GM19438 (cell line): ENCODE measurements at regions not wholly inside any gene's neighbourhood (a gene's known extent, or its start where the extent isn't known, plus 50 kb on each side); places are given as distances from the start of the nearest gene placed in this dataset.
"Not testable (repeated sequence)": the region's sequence is repeated elsewhere in the genome, so short reads cannot be mapped to it uniquely, and the experiment has no call there.

Experiments used
- ATAC-seq: cut with Tn5 transposase; IDR thresholded peaks from one replicate; pipeline ENCODE4 v1.9.1; 2021; ENCODE audit warnings: low read depth; ENCODE audit not compliant: unreplicated experiment

DNA sequence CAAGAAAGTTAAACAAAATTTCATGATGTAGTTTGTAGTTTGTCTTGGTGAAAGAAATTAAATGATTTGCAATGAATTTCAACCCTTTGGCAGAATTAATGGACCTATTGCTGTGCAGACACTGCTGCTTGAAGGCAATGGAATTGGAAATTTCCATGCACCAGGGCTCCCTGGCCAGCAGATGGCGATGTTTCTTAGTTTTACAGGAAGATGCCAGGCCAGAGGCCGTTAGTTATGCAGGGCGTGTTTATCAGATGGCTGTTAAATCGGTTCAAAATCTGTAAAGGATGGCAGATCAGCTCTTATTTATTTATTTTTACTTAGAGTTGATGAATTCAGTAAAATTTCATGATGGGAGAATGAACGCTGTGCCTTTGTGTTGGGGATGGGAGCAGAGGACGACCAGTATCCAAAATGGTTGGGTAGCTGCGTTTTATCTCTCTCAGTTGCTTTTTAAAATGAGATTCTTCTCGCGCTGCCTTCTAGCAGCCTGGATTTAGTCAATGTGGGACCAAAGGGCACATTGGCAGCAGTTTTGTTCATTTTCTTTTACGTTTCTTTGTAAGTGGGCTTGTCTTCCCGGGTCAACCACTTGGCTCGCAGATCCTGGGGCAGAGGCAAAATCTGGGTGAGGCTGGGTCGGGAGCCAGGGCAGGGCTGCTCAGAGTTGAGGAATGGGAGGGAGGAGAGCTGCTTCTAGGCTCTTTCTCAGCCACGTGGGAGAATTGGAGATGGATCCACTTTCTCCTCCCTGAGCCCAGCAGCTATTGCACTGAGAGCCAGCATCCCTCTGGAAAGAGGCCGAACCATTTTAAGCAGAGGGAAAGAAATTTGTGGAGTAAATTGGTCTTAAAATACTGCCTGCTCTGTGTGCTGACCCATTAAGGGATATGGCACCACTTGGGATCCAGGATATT, 344.0 kb downstream of the PIK3C3 start:
- ATAC-seq: peak; percentile 88

DNA sequence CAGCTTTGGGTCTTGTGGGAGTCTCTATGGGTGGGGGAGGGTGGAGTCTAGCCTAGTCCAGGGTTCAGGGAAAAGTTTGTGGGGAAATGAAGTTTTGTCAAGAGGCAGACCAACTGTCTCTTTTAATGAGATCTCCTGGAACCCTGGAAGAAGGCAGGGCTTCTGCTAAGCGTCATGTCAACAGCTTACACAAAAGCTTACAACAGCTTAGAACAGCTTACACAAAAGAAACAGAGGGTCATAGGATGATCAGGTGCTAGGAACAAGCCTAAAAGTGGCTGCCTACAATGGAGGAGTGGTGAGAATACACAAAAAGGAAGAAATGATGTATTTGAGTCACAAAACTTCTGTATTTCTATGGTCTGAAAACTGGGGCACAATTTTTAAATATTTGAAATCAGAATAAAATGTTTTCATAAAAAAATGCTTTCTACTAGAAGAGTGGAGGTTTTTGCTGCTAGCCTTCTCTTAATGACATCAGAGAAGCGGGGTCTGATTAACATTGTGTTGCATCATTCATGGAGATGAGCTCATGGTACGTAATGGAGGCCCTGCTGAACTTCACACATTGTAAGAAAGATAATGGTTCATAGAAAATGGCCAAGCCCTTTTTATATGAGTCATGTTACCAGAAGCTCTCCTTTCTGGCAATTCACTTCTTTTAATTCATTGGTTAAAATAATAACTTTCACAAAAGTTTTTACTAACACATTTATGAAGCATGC, 351.0 kb downstream of the PIK3C3 start:
- no peak for ATAC-seq

DNA sequence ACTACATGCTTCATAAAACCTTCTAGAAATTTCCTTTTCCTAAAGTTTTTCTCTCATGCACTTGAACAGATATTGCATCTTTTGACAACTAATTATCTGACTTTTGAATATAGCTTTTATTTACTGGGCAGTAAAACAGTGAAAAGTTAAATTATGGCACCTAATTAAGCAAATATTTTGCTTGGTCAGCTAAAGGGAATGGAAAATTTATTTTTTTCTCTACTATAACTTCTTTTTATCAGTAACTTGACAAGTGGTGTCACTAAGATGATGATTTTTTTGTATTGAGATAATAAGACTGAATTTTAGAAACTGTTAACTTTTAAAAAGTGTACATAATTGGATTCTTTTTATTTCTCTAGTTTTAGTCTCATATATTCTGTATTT, 351.6 kb downstream of the PIK3C3 start:
- no peak for ATAC-seq

DNA sequence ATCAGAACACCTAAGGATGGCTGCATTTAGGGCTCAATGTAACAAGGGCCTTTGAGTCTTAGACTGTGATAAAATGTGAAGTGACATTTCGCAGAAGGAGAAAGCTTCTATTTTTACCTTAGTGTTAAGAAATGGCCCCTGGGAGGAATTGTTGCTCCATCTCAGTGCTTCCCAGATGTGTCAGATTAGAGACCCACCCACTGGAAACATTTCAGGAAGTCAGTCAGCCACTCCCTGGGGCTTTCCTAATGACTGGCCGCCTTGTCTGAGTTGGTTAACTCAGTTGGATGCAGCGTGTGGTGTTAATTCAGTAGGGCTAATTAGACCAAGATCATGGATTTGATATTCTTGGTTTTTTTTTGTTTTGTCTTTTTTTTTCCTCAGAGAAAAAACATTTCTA, 355.9 kb downstream of the PIK3C3 start:
- no peak for ATAC-seq

DNA sequence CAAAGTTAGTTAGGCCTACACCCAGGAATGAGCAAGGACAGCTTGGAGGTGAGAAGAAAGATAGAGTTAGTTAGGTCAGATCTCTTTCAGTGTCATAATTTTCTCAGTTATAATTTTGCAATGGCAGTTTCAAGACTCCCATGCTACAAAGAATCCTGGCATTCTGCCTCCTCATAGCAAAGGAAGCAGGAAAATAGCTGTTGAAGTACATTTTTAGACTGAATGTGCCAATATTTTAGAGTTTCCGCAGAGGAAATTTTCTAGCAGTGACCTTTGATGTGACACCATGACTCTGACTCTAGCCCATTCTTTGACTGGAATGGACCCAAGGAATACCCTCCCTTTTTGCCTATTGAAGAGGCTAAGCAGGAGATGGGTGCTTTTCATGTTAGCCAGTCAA, 371.7 kb downstream of the PIK3C3 start:
- ATAC-seq: no peak

DNA sequence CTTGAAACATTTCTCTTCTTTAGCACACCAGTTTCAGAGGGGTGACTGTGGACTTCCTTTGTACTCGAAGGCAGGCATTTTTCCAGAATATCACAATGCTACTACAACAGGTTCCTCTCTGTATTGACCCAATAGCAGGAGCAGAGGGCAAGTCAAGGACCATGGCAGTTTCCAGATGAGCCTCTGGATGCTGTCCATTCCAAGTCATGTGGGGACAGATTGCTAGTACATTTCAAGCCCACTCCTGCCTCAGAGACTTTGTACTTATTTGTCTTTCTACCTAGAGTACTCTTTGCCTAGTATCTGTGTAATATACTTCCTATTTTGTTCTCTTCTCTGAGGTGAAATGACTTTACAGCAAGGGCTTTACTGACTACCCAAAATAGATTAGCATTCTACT, 373.9 kb downstream of the PIK3C3 start:
- ATAC-seq: no peak

DNA sequence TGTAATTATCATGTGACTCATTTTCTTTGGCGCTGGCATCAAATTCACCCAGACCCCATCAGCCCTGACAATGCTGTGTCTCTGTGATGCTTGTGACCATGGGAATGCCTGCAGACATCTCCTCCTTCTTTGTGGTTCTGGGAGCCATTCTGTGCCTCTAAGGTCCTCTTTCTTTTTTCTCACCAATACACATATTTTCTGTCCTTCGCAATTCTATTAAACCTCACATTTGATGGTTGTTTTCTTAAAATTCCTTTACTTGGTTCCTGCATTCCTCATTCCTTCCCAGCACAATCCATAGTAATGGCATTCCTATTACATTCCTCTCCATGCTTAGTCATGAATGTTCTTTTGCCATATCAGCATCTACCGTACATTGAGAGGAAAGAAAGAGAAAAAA, 375.3 kb downstream of the PIK3C3 start:
- no peak for ATAC-seq

DNA sequence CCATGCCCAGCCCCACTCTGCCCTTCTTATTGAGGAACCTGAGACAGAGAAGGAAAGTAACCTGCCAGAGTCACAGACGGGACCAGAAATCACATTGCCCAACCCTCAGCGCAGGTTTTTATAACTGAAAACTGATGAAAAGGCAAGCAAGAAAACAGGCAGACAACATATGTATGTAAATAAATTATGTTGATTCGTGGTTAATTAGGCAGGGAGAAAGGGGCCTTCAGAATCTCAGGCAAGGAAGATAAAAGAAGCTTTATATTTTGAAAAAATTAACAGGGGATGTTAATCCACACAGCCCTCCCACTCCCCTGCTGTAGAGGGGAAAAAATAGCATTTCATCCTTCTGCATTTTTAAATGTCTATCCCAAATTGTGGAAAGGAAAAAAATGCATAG, 378.5 kb downstream of the PIK3C3 start:
- ATAC-seq: no peak

DNA sequence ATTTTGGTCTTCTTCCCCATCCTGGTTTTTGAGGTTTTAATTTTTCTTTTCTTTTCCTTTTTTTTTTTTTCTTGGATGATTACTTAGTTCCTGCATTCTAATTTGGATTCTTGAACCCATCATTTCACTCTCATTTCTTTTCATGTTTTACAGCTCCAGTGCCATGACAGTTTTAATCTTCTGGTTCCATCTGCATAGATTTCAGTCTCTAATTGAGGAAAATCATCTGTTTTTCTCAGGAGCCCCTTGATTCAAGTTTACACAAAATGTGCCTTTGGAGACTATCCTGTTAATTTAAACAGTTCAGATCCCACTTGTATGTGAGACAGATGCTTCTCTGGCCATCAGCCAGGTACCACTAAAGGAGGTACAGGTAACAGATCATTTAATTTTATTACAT, 379.9 kb downstream of the PIK3C3 start:
- ATAC-seq: no peak

DNA sequence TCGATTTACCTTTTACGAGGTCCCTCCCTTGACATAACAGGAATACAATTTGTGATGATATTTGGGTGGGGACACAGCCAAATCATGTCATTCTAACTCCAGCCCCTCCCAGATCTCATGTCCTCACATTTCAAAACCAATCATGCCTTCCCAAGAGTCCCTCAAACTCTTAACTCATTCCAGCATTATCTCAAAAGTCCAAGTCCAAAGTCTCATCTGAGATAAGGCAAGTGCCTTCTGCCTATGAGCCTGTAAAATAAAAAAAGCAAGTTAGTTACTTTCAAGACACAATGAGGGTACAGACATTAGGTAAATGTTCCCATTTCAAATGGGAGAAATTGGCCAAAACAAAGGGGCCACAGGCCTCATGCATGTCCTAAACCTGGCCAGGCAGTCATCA, 381.1 kb downstream of the PIK3C3 start:
- no peak for ATAC-seq

DNA sequence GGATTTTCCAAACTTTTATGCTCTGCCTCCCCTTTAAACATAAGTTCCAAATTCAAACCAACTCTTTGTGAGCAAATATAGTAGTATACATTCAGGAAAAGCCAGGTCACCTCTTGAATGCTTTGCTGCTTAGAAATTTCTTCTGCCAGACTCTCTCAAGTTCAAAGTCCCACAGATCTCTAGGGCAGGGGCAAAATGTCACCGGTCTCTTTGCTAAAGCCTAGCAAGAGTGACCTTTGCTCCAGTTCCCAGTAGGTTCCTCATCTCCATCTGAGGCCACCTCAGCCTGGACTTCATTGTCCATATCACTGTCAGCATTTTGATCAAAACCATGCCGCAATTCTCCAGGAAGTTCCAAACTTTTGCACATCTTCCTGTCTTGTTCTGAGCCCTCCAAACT, 382.3 kb downstream of the PIK3C3 start:
- ATAC-seq: not testable (repeated sequence)

DNA sequence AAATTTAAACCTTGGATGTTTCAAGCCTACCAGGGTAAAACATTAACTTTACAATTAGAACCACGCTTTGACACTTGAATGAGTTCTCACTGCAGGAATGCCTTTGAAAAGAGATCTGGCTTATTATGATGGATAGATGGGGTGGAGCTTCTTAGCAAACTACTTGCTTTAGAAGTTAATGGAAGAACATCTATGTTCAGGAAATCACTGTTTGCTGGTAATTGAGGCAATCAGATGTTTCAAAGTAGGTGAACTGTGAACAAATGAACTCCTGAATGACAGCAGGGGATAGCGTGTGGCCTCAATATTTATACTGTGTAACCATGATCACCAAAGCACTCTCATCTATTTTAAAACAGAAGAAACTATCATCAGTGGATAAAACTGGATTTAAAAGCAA, 383.6 kb downstream of the PIK3C3 start:
- ATAC-seq: no peak

DNA sequence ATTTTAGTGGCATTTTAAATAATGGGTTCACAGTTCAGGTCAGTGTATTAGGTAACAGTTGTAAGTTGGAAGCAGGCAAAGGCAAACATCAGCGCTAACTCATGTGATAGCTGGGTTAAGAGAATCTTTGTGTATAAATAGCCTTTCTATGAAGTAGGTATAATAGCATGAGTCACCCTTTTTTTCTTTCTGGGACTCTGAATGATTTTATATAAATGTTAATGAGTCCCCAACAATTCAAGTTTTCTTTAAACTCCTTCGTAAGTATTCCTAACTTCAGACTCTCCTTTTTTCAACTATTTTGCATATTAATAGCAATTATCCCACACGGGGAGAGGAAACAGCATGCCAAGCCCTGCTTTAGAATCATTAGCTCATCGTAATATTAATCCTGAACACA, 384.3 kb downstream of the PIK3C3 start:
- no peak for ATAC-seq

DNA sequence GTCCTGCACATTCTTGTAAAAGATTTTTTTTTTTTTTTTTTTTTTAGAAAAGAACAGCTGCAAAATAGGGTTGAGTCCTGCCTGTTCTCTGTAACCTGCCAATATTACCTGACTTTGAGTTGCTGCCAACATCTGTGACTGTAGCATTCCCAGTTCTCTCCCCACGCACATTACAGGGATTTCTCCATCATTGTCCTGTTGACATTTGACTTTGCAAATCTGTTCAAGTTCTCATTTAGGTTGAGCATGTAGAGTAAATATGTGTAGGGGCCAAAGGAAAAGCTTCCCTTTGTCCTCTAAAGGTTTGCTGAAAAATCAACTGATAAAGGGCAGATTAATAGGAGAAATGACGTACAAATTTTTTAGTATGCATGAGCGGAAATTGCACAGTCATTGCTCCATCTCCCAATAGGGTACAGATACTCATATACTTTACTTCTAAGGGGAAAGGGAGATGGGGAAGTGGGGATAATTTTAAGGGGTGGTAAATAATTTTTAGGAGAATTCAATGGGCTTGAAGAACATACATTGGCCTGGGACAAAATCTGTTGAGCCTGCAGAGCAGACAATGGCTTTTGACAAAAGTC, 385.5 kb downstream of the PIK3C3 start:
- ATAC-seq: no peak

DNA sequence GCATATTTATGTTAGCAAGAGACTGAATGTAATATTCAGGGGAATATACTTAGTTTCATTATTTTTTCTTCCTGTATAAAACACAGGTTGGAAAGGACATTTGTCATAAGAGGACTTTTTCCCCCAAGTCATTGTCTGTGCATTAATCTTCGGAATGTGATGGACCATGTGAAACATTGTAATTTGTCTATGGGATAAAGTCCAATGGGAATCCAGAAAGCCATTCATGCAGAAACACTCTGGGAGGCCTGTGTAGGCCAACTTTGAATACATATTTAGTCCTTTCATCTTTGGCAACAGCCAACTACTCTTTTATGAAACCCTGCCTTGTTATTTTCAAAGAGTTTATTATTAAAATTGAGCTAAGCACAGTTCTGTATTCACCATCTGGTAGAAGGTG, 386.4 kb downstream of the PIK3C3 start:
- no peak for ATAC-seq

DNA sequence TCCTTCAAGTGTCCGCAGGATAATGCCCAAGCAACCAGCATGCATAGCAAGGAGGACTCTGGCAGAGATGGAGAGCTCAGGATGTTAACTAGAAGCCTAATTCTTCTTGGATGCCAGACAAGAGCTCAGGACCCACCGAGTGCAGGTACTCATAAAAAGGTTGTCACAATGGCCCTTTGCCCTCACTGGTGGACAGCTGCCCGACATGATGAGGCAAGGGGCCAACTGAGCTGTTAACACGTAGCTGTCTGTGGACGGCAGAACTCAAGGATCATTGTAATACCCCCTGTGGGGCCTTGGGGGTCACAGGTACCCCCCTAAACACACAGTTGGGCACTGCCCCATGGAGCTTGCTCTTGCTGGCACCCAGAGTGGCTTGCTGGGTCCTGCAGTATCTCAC, 393.7 kb downstream of the PIK3C3 start:
- no peak for ATAC-seq

DNA sequence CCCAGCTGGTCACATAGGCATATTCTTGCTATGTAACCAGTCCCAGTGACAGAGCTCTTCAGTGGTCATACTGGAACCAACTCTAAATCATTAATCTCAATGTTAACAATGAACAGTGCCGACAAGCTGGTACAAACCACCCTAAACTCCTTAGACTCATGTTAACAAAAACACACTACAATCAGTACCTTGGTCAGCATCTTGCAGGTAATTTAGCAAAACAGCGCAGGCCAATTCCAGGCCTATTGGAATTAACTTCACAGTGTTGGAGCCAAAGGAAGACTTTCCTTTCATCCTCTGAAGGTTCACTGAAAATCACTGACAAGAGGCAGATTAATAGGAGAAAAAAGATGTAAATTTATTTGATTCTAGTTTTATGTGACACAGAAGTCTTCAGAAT, 396.4 kb downstream of the PIK3C3 start:
- ATAC-seq: no peak

DNA sequence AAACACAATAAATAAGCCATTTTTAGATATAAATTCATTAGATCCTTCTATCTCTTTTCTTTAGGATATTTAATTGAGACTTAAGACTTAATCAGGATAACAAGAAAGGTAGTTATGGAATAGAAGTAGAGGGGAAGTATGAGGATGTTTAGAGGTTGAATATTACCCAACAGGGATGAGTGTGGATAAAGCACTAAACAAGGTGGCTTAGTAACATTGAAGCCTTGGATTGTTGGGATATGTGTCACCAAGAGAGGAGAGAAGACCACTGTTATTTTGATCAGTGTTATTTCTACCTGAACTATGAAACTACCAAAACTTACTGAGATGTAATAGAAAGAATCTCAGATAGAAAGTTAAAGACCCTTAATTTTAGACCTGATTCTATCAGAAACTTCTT, 405.7 kb downstream of the PIK3C3 start:
- no peak for ATAC-seq

DNA sequence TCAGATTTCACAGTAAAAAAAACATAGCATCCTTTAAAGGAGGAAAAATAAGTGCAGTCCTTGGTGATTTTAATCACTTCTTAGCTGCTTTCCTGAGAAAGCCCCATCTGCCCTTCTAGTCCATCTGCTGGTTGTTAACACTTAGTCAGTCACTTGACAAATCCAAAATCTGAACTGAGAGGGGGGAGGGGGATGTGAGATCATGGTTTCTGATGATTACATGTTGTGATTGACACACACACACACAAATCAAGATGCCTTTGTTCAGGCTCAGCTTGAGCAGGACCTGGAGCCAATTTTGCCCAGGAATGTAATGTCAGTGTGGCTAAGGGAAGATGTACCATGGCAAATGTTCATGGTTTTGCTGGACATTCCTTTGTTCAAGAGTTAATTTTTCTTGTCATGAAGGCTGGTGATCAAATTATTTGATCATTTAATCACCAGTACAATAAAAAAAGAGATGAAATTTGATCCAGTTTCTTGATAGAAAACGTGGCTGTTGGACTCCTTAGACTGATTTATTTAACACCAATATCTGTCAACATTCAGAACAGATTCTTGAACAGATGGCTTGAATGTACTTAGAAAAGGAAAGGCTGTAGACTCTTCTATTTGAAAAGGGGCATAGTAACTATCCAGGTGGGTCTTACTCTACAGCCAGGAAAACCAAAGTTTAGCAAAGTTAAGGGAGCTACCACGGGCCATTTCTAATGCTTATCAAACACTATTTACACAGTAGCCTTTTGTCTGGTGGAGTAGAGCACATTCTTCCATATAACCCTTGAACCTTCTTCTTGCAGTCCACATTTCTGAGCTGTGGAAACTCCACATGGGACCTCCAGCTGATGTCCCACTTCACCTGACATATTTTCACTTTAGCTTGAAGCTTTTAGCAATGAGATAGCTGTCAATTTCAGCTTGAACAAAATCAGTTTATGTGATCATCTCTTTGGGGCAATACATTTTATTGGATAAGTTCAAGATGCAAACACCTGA, 408.7 kb downstream of the PIK3C3 start:
- no peak for ATAC-seq

DNA sequence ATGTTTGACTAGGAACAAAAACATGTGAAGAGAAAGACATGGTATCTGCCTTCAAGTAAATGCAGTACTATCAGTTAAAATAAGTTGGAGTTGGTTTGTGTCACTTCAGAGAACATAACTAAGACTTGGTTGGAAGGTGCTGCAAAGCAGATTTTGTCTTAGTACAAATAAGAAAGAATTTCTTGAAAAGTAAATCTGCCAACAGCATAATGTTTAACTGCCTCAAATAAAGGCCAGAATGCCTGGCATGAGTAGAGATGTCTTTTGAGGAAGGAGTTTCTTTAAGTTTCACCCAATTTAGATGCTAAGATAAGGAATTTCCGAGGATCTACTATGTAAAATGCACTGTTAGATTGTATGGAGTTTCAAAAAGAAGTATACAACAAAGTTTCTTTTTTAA, 409.7 kb downstream of the PIK3C3 start:
- no peak for ATAC-seq
